HUES48 (cell line): ENCODE measurements at regions not wholly inside any gene's neighbourhood (a gene's known extent, or its start where the extent isn't known, plus 50 kb on each side); places are given as distances from the start of the nearest gene placed in this dataset.
"Not testable (repeated sequence)": the region's sequence is repeated elsewhere in the genome, so short reads cannot be mapped to it uniquely, and the experiment has no call there.

Experiments used
- H3K27ac ChIP-seq: one replicate; pipeline ENCODE4 v1.7.0; 2013; ENCODE audit warnings: low read depth, low read length, inconsistent platforms
- H3K27me3 ChIP-seq: 2 replicates; pipeline ENCODE4 v1.6.1; 2013; ENCODE audit warnings: mild to moderate bottlenecking, low read length; ENCODE audit not compliant: control insufficient read depth, insufficient read depth
- H3K36me3 ChIP-seq: 2 replicates; pipeline ENCODE4 v1.6.1; 2013; ENCODE audit warnings: low read length; ENCODE audit not compliant: control insufficient read depth, insufficient read depth
- H3K4me1 ChIP-seq: 2 replicates; pipeline ENCODE4 v1.6.1; 2013; ENCODE audit warnings: mild to moderate bottlenecking, low read length; ENCODE audit not compliant: control insufficient read depth, insufficient read depth
- H3K4me3 ChIP-seq: 2 replicates; pipeline ENCODE4 v1.5.1; 2013; ENCODE audit warnings: mild to moderate bottlenecking, low read depth, low read length
- H3K9ac ChIP-seq: 2 replicates; pipeline ENCODE4 v1.6.1; 2013; ENCODE audit warnings: mild to moderate bottlenecking, low read depth, low read length, moderate library complexity
- H3K9me3 ChIP-seq: 2 replicates; pipeline ENCODE4 v1.6.1; 2013; ENCODE audit warnings: low read length; ENCODE audit not compliant: control insufficient read depth, insufficient read depth

- H3K4me1 ChIP-seq, H3K9me3 ChIP-seq, H3K27me3 ChIP-seq, H3K9ac ChIP-seq, H3K27ac ChIP-seq, H3K4me3 ChIP-seq, H3K36me3 ChIP-seq: not testable (repeated sequence)
These were observed 232.9 kb downstream of the ASMT start for GRCh38 chrX:1847790-1848189.

GRCh38 chrX:1851527-1851926 is 236.7 kb downstream of the ASMT start:
- H3K4me3 ChIP-seq = no peak overlapping the region
- H3K36me3 ChIP-seq = no peaks in the 10 kb centered on the region

GRCh38 chrX:1852082-1852481 is 237.2 kb downstream of the ASMT start:
- Histone ChIP-seq H3K4me3 (no peak overlapping the region), H3K9ac (no peak overlapping the region), H3K27ac (no peak overlapping the region), H3K27me3 (no peaks in the 10 kb centered on the region), H3K4me1 (no peaks in the 10 kb centered on the region), H3K9me3 (no peaks in the 10 kb centered on the region), H3K36me3 (no peaks in the 10 kb centered on the region)

More at GRCh38 chrX:1851527-1851926, 236.7 kb downstream of the ASMT start:
- Histone ChIP-seq H3K9ac (no peak overlapping the region), H3K27me3 (no peaks in the 10 kb centered on the region), H3K9me3 (no peaks in the 10 kb centered on the region), H3K4me1 (no peaks in the 10 kb centered on the region), H3K27ac (no peak overlapping the region)

- Histone ChIP-seq H3K9ac (no peak overlapping the region), H3K9me3 (no peaks in the 10 kb centered on the region), H3K36me3 (no peaks in the 10 kb centered on the region), H3K27ac (no peak overlapping the region), H3K4me1 (no peaks in the 10 kb centered on the region), H3K27me3 (no peaks in the 10 kb centered on the region), H3K4me3 (no peak overlapping the region)
These were observed 238.6 kb downstream of the ASMT start for GRCh38 chrX:1853447-1853846.

GRCh38 chrX:1853916-1854315 is 239.1 kb downstream of the ASMT start:
- H3K9me3 ChIP-seq = no peaks in the 10 kb centered on the region
- H3K9ac ChIP-seq = no peak overlapping the region
- no peaks in the 10 kb centered on the region for H3K27me3 ChIP-seq
- no peaks in the 10 kb centered on the region for H3K4me1 ChIP-seq
- H3K4me3 ChIP-seq = no peak overlapping the region
- H3K27ac ChIP-seq = no peak overlapping the region
- H3K36me3 ChIP-seq = no peaks in the 10 kb centered on the region

GRCh38 chrX:1854861-1855260 is 240.0 kb downstream of the ASMT start:
- not testable (repeated sequence) for H3K27ac ChIP-seq, H3K9ac ChIP-seq, H3K36me3 ChIP-seq, H3K9me3 ChIP-seq, H3K4me3 ChIP-seq, H3K4me1 ChIP-seq, H3K27me3 ChIP-seq

- not testable (repeated sequence) for H3K4me1 ChIP-seq, H3K9ac ChIP-seq, H3K9me3 ChIP-seq, H3K27me3 ChIP-seq, H3K4me3 ChIP-seq, H3K27ac ChIP-seq, H3K36me3 ChIP-seq
These were observed 244.4 kb downstream of the ASMT start for GRCh38 chrX:1859266-1859665.

GRCh38 chrX:1860936-1861594 is 246.2 kb downstream of the ASMT start:
- Histone ChIP-seq H3K4me1 (no peaks in the 10 kb centered on the region), H3K27ac (no peak overlapping the region), H3K9ac (no peak overlapping the region), H3K36me3 (no peaks in the 10 kb centered on the region), H3K27me3 (no peaks in the 10 kb centered on the region), H3K9me3 (no peaks in the 10 kb centered on the region), H3K4me3 (no peak overlapping the region)

GRCh38 chrX:1863995-1864394 is 249.1 kb downstream of the ASMT start:
- not testable (repeated sequence) for H3K36me3 ChIP-seq, H3K4me1 ChIP-seq, H3K27me3 ChIP-seq, H3K4me3 ChIP-seq, H3K27ac ChIP-seq, H3K9me3 ChIP-seq, H3K9ac ChIP-seq

GRCh38 chrX:1870421-1870820 is 255.6 kb downstream of the ASMT start:
- Histone ChIP-seq H3K27me3 (no peaks in the 10 kb centered on the region), H3K9ac (no peak overlapping the region), H3K9me3 (no peaks in the 10 kb centered on the region), H3K4me1 (no peaks in the 10 kb centered on the region), H3K4me3 (no peak overlapping the region), H3K27ac (no peak overlapping the region), H3K36me3 (no peaks in the 10 kb centered on the region)

GRCh38 chrX:1871887-1872286 is 257.0 kb downstream of the ASMT start:
- no peak overlapping the region for H3K4me3 ChIP-seq
- H3K36me3 ChIP-seq = no peaks in the 10 kb centered on the region
- no peak overlapping the region for H3K27ac ChIP-seq
- H3K9ac ChIP-seq = no peak overlapping the region
- no peaks in the 10 kb centered on the region for H3K4me1 ChIP-seq
- no peaks in the 10 kb centered on the region for H3K9me3 ChIP-seq
- no peaks in the 10 kb centered on the region for H3K27me3 ChIP-seq

- H3K4me3 ChIP-seq = no peak overlapping the region
- H3K9me3 ChIP-seq = no peaks in the 10 kb centered on the region
- no peaks in the 10 kb centered on the region for H3K36me3 ChIP-seq
- no peak overlapping the region for H3K9ac ChIP-seq
- no peaks in the 10 kb centered on the region for H3K27me3 ChIP-seq
- no peaks in the 10 kb centered on the region for H3K4me1 ChIP-seq
- H3K27ac ChIP-seq = no peak overlapping the region
These were observed 258.8 kb downstream of the ASMT start for GRCh38 chrX:1873671-1874070.
